ENCODE measurements at regions not wholly inside any gene's neighbourhood (a gene's known extent, or its start where the extent isn't known, plus 50 kb on each side); places are given as distances from the start of the nearest gene placed in this dataset.

DNA sequence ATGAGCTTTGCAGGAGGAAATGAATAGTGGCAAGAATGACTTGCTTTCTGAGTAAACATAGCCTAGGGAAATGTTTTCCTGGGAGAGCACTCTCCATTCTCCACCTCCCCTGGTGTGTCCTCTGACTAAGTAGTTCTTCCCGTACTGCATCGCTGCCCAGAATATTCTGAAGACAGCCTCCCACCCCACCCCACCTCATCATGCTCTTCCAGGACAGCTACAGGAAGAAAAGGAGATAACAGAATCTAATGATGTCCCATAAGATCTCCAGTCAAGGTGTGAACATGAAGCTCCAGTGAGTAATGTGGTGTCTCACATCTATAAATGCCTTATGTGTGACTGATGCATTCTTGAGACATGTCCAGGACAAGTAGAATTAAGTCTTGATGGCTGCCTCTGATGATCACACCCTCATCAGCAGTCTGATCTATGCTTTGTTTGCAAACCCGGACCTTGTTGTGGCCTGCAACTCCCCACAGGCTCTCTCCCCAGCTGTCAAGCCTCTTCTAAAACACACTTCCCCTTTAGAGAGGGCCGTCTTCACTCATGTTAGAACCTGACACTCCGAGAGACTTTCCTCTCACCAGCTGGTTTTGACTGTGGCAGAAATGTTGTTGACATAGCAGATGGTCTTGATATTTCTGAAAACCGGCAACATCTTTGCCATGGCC lies 183.0 kb downstream of the CYYR1 start (continued):
- TF ChIP-seq YY1 (IDR thresholded peaks at IDR 0.05; ENCODE audit: extremely low read depth, insufficient replicate concordance, low read depth, low read length) (no peak), POLR2A (IDR thresholded peaks at IDR 0.05; ENCODE audit: borderline replicate concordance, extremely low read depth, insufficient read depth, insufficient read length) (no peak), POLR2AphosphoS5 (IDR thresholded peaks at IDR 0.05; ENCODE audit: low read depth, low read length) (no peak), EZH2 (IDR thresholded peaks at IDR 0.05) (no peak), SP1 (IDR thresholded peaks at IDR 0.05; ENCODE audit: low read depth) (peak; percentile 34), TCF7L2 (IDR thresholded peaks at IDR 0.05; ENCODE audit: borderline replicate concordance, extremely low read depth, insufficient read depth, insufficient read length) (no peak), CEBPB (IDR thresholded peaks at IDR 0.05; ENCODE audit: low read depth) (no peak), ELF1 (IDR thresholded peaks at IDR 0.05; ENCODE audit: borderline replicate concordance, low read depth) (no peak), SRF (IDR thresholded peaks at IDR 0.05; ENCODE audit: low read depth) (no peak), JUND (IDR thresholded peaks at IDR 0.05) (peak; percentile 20; the same call in 1 of the 2 replicates), SIN3A (IDR thresholded peaks at IDR 0.05; ENCODE audit: low read depth) (no peak), CBX3 (IDR thresholded peaks at IDR 0.05; ENCODE audit: low read depth) (peak; percentile 16; the same call in 1 of the 2 replicates)
- TF ChIP-seq, protein P1, sequence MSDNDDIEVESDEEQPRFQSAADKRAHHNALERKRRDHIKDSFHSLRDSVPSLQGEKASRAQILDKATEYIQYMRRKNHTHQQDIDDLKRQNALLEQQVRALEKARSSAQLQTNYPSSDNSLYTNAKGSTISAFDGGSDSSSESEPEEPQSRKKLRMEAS (IDR thresholded peaks at IDR 0.05): no peak
- TF ChIP-seq, protein P2, sequence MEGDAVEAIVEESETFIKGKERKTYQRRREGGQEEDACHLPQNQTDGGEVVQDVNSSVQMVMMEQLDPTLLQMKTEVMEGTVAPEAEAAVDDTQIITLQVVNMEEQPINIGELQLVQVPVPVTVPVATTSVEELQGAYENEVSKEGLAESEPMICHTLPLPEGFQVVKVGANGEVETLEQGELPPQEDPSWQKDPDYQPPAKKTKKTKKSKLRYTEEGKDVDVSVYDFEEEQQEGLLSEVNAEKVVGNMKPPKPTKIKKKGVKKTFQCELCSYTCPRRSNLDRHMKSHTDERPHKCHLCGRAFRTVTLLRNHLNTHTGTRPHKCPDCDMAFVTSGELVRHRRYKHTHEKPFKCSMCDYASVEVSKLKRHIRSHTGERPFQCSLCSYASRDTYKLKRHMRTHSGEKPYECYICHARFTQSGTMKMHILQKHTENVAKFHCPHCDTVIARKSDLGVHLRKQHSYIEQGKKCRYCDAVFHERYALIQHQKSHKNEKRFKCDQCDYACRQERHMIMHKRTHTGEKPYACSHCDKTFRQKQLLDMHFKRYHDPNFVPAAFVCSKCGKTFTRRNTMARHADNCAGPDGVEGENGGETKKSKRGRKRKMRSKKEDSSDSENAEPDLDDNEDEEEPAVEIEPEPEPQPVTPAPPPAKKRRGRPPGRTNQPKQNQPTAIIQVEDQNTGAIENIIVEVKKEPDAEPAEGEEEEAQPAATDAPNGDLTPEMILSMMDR (IDR thresholded peaks at IDR 0.05 in 2 of 3, conservative IDR thresholded peaks at IDR 0.05 in 1 of 3; ENCODE audit: borderline replicate concordance in 1 of 3, insufficient read depth in 1 of 3, low read depth in 2 of 3, low read length in 2 of 3): no peak

DNA sequence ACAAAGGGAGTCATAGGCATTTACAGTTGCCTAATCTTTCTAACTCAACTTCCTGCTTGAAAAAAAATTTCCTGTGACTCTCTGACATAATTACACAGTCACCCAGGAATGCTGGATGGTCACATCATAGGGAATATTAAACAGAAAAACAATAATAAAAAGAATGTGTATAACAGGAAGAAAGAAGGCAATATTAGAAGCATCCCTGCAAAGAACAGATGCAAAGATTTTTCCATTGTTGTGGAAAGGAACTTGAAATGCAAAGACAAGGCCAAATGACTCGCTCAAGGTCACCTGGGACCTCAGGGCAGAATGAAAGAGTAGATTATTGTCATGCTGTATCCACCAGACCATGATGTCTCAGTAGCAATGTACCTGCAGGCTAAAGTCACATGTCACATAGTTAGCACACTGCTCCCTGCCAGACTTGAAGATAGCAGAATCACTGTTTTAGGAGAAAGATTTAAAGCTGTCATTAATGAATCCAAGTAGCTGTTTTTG lies 184.3 kb downstream of the CYYR1 start:
- no peak overlapping the region for H3K27ac ChIP-seq (ENCODE audit: low read depth, low read length)
- H3K4me3 ChIP-seq (replicated peaks in 1 of 2; ENCODE audit: low read depth in 1 of 2, low read length in 2 of 2): no peak overlapping the region
- POLR2A ChIA-PET: no interaction called here
- BruUV-seq (replicated peaks): no TSS peak
- H3K36me3 ChIP-seq (ENCODE audit: control insufficient read depth in 1 of 2, insufficient read depth in 2 of 2, low read length in 2 of 2): no peaks in the 10 kb centered on the region
- no peak overlapping the region for H2AFZ ChIP-seq (ENCODE audit: low read depth, low read length, poor library complexity, severe bottlenecking)
- H3K4me2 ChIP-seq (ENCODE audit: low read length): peak overlapping the region; percentile 26
- RAD21 ChIA-PET (ENCODE audit: low non-redundant PET in 1 of 2, low total read pairs in 2 of 2, uncharacterized antibody in 2 of 2, unreplicated experiment in 2 of 2): no interaction called here
- peak; percentile 27 for TF ChIP-seq TCF7L2 (IDR thresholded peaks at IDR 0.05; ENCODE audit: borderline replicate concordance, extremely low read depth, insufficient read depth, insufficient read length)
- TF ChIP-seq CBX3 (IDR thresholded peaks at IDR 0.05; ENCODE audit: low read depth): no peak
- 0 out of 2 replicates have a peak, but pooled peaks have one; percentile 18 for TF ChIP-seq SP1 (IDR thresholded peaks at IDR 0.05; ENCODE audit: low read depth)
- TF ChIP-seq EZH2phosphoT487 (IDR thresholded peaks at IDR 0.05; ENCODE audit: borderline replicate concordance): no peak
- H3K79me2 ChIP-seq (ENCODE audit: insufficient read depth, low read length): no peaks in the 10 kb centered on the region
- H3K27me3 ChIP-seq (ENCODE audit: insufficient read depth, low read length): no peaks in the 10 kb centered on the region
- H3K4me1 ChIP-seq (ENCODE audit: control insufficient read depth in 1 of 2, insufficient read depth in 2 of 2, low read length in 2 of 2): peaks cover 2 to 28% of the 10 kb centered on the region in 2 experiments; a peak in 2 of 4 replicates
- no peaks in the 10 kb centered on the region for H3K9me2 ChIP-seq (ENCODE audit: insufficient read depth)
- CTCF ChIA-PET: no interaction called here
- no peaks in the 10 kb centered on the region for H4K20me1 ChIP-seq (ENCODE audit: insufficient read depth)
- no peaks in the 10 kb centered on the region for H3K9me3 ChIP-seq (ENCODE audit: control insufficient read depth in 1 of 2, insufficient read depth in 1 of 2, low read depth in 1 of 2, low read length in 2 of 2)
- no peak overlapping the region for H3K9ac ChIP-seq (ENCODE audit: low read length)
- no peak for DNase-seq (ENCODE audit: low read depth, low spot score)
- peak; percentile 46; the same call in 1 of the 2 replicates for ATAC-seq
- intact Hi-C loops (cut with micrococcal nuclease): no loop called here

Data from HCT116 (cell line).